Breast epithelium (tissue), 3 donors: ENCODE measurements at regions not wholly inside any gene's neighbourhood (a gene's known extent, or its start where the extent isn't known, plus 50 kb on each side); places are given as distances from the start of the nearest gene placed in this dataset.

Experiments
- CTCF ChIP-seq, 3 donors: fragments of 450-650 bp; IDR thresholded peaks; one replicate each; pipeline ENCODE4 v1.5.1; 2016 to 2017; ENCODE audit warnings: antibody characterized with exemption in 3 of 3, mild to moderate bottlenecking in 3 of 3, moderate library complexity in 3 of 3
- POLR2AphosphoS5 ChIP-seq, 3 donors: sonication (generic); formaldehyde crosslinking; IDR thresholded peaks; one replicate each; pipeline ENCODE4 v1.6.1; 2017; ENCODE audit warnings: antibody characterized with exemption in 3 of 3

- no peak for TF ChIP-seq CTCF (IDR thresholded peaks at IDR 0.05)
- no peak for TF ChIP-seq POLR2AphosphoS5 (IDR thresholded peaks at IDR 0.05)
These were observed 455.1 kb upstream of the HSF2 start for GRCh38 chr6:121944354-121944753.
